ENCODE measurements at regions not wholly inside any gene's neighbourhood (a gene's known extent, or its start where the extent isn't known, plus 50 kb on each side); places are given as distances from the start of the nearest gene placed in this dataset.

GRCh38 chr13:106361621-106362020, 173.8 kb downstream of the EFNB2 start:
- Histone ChIP-seq H3K79me1 (ENCODE audit: low read depth, low read length) (no peaks in the 10 kb centered on the region), H3K4me2 (ENCODE audit: insufficient read depth, low read length, poor library complexity, severe bottlenecking) (no peak overlapping the region), H2BK15ac (ENCODE audit: low read length) (no peak overlapping the region), H2BK120ac (ENCODE audit: low read depth, low read length) (no peak overlapping the region), H3K36me3 (replicated peaks in 1 of 2; ENCODE audit: control insufficient read depth in 2 of 2, insufficient read depth in 2 of 2, low read length in 2 of 2) (no peaks in the 10 kb centered on the region), H3K9ac (ENCODE audit: low read depth, low read length, poor library complexity) (no peak overlapping the region), H4K8ac (ENCODE audit: low read depth, low read length) (no peak overlapping the region), H3K18ac (ENCODE audit: low read length) (no peak overlapping the region), H2BK12ac (ENCODE audit: low read length) (no peak overlapping the region), H3K9me3 (replicated peaks in 1 of 2; ENCODE audit: control insufficient read depth in 2 of 2, insufficient read depth in 1 of 2, low read depth in 1 of 2, low read length in 2 of 2) (peaks cover 2 to 16% of the 10 kb centered on the region in 2 donors), H2AK5ac (ENCODE audit: low read depth, low read length) (no peak overlapping the region), H2AFZ (ENCODE audit: low read length) (no peak overlapping the region), H3K4me3 (ENCODE audit: low read length in 2 of 2) (no peak overlapping the region), H2BK5ac (ENCODE audit: low read length) (no peak overlapping the region), H3K14ac (ENCODE audit: low read length) (no peak overlapping the region), H3K27me3 (ENCODE audit: control insufficient read depth in 3 of 3, insufficient read depth in 3 of 3, low read depth in 1 of 3, low read length in 3 of 3) (no peaks in the 10 kb centered on the region), H3K23ac (ENCODE audit: low read depth, low read length, poor library complexity) (no peak overlapping the region), H3K4ac (ENCODE audit: low read length) (no peak overlapping the region), H3K27ac (replicated peaks; ENCODE audit: low read length) (no peak overlapping the region), H4K91ac (ENCODE audit: low read depth, low read length, poor library complexity) (no peak overlapping the region), H3K4me1 (ENCODE audit: control insufficient read depth in 2 of 2, insufficient read depth in 1 of 2, low read depth in 1 of 2, low read length in 2 of 2) (peaks cover 6 to 8% of the 10 kb centered on the region in 2 donors)
- DNase-seq (ENCODE audit: low spot score), result no peak
- no CpG with 5 or more reads among the region's 2 CpGs for WGBS, 2 donors (ENCODE audit: extremely low coverage in 2 of 2, insufficient read length in 2 of 2, insufficient replicate concordance in 1 of 2)

- Histone ChIP-seq H3K4ac (ENCODE audit: low read length) (no peak overlapping the region), H2BK15ac (ENCODE audit: low read length) (no peak overlapping the region), H3K9me3 (replicated peaks in 1 of 2; ENCODE audit: control insufficient read depth in 2 of 2, insufficient read depth in 1 of 2, low read depth in 1 of 2, low read length in 2 of 2) (peaks cover 0 to 4% of the 10 kb centered on the region in 2 donors), H3K4me3 (ENCODE audit: low read length in 2 of 2) (no peak overlapping the region), H3K36me3 (replicated peaks in 1 of 2; ENCODE audit: control insufficient read depth in 2 of 2, insufficient read depth in 2 of 2, low read length in 2 of 2) (no peaks in the 10 kb centered on the region), H4K8ac (ENCODE audit: low read depth, low read length) (no peak overlapping the region), H3K9ac (ENCODE audit: low read depth, low read length, poor library complexity) (no peak overlapping the region), H3K14ac (ENCODE audit: low read length) (no peak overlapping the region), H3K18ac (ENCODE audit: low read length) (no peak overlapping the region), H3K27me3 (ENCODE audit: control insufficient read depth in 3 of 3, insufficient read depth in 3 of 3, low read depth in 1 of 3, low read length in 3 of 3) (no peaks in the 10 kb centered on the region), H3K79me1 (ENCODE audit: low read depth, low read length) (no peaks in the 10 kb centered on the region), H2BK5ac (ENCODE audit: low read length) (no peak overlapping the region), H3K27ac (replicated peaks; ENCODE audit: low read length) (no peak overlapping the region), H3K23ac (ENCODE audit: low read depth, low read length, poor library complexity) (no peak overlapping the region), H2BK12ac (ENCODE audit: low read length) (no peak overlapping the region), H2AK5ac (ENCODE audit: low read depth, low read length) (no peak overlapping the region), H4K91ac (ENCODE audit: low read depth, low read length, poor library complexity) (no peak overlapping the region), H2AFZ (ENCODE audit: low read length) (peak overlapping the region; percentile 54), H3K4me2 (ENCODE audit: insufficient read depth, low read length, poor library complexity, severe bottlenecking) (no peak overlapping the region), H3K4me1 (ENCODE audit: control insufficient read depth in 2 of 2, insufficient read depth in 1 of 2, low read depth in 1 of 2, low read length in 2 of 2) (peaks cover 6 to 19% of the 10 kb centered on the region in 2 donors), H2BK120ac (ENCODE audit: low read depth, low read length) (no peak overlapping the region)
- no CpG with 5 or more reads among the region's 2 CpGs for WGBS, 2 donors (ENCODE audit: extremely low coverage in 2 of 2, insufficient read length in 2 of 2, insufficient replicate concordance in 1 of 2)
- DNase-seq (ENCODE audit: low spot score), result peak; percentile 23
Measured at GRCh38 chr13:106357198-106357597, 178.3 kb downstream of the EFNB2 start.

GRCh38 chr13:106355866-106356265, 179.6 kb downstream of the EFNB2 start:
- Histone ChIP-seq H2AFZ (ENCODE audit: low read length) (no peak overlapping the region), H3K18ac (ENCODE audit: low read length) (peak overlapping the region; percentile 27), H2BK15ac (ENCODE audit: low read length) (peak overlapping the region; percentile 51), H4K8ac (ENCODE audit: low read depth, low read length) (no peak overlapping the region), H2BK120ac (ENCODE audit: low read depth, low read length) (peak overlapping the region; percentile 61), H2AK5ac (ENCODE audit: low read depth, low read length) (no peak overlapping the region), H3K4me2 (ENCODE audit: insufficient read depth, low read length, poor library complexity, severe bottlenecking) (no peak overlapping the region), H2BK5ac (ENCODE audit: low read length) (no peak overlapping the region), H3K36me3 (replicated peaks in 1 of 2; ENCODE audit: control insufficient read depth in 2 of 2, insufficient read depth in 2 of 2, low read length in 2 of 2) (no peaks in the 10 kb centered on the region), H3K27me3 (ENCODE audit: control insufficient read depth in 3 of 3, insufficient read depth in 3 of 3, low read depth in 1 of 3, low read length in 3 of 3) (no peaks in the 10 kb centered on the region), H3K4me1 (ENCODE audit: control insufficient read depth in 2 of 2, insufficient read depth in 1 of 2, low read depth in 1 of 2, low read length in 2 of 2) (peaks cover 13 to 19% of the 10 kb centered on the region in 2 donors), H2BK12ac (ENCODE audit: low read length) (no peak overlapping the region), H3K14ac (ENCODE audit: low read length) (no peak overlapping the region), H3K9me3 (replicated peaks in 1 of 2; ENCODE audit: control insufficient read depth in 2 of 2, insufficient read depth in 1 of 2, low read depth in 1 of 2, low read length in 2 of 2) (peaks cover 0 to 4% of the 10 kb centered on the region in 2 donors), H3K4me3 (ENCODE audit: low read length in 2 of 2) (no peak overlapping the region), H3K27ac (replicated peaks; ENCODE audit: low read length) (no peak overlapping the region), H3K9ac (ENCODE audit: low read depth, low read length, poor library complexity) (no peak overlapping the region), H3K79me1 (ENCODE audit: low read depth, low read length) (no peaks in the 10 kb centered on the region), H3K4ac (ENCODE audit: low read length) (no peak overlapping the region), H3K23ac (ENCODE audit: low read depth, low read length, poor library complexity) (peak overlapping the region; percentile 46), H4K91ac (ENCODE audit: low read depth, low read length, poor library complexity) (no peak overlapping the region)
- WGBS, 2 donors (ENCODE audit: extremely low coverage in 2 of 2, insufficient read length in 2 of 2, insufficient replicate concordance in 1 of 2), result no CpG with 5 or more reads among the region's 6 CpGs
- DNase-seq (ENCODE audit: low spot score), result no peak

GRCh38 chr13:106354961-106355360, 180.5 kb downstream of the EFNB2 start:
- Histone ChIP-seq H3K36me3 (replicated peaks in 1 of 2; ENCODE audit: control insufficient read depth in 2 of 2, insufficient read depth in 2 of 2, low read length in 2 of 2) (no peaks in the 10 kb centered on the region), H3K14ac (ENCODE audit: low read length) (no peak overlapping the region), H2BK5ac (ENCODE audit: low read length) (no peak overlapping the region), H4K8ac (ENCODE audit: low read depth, low read length) (no peak overlapping the region), H3K27me3 (ENCODE audit: control insufficient read depth in 3 of 3, insufficient read depth in 3 of 3, low read depth in 1 of 3, low read length in 3 of 3) (no peaks in the 10 kb centered on the region), H2AK5ac (ENCODE audit: low read depth, low read length) (no peak overlapping the region), H3K79me1 (ENCODE audit: low read depth, low read length) (no peaks in the 10 kb centered on the region), H3K4ac (ENCODE audit: low read length) (no peak overlapping the region), H2BK15ac (ENCODE audit: low read length) (no peak overlapping the region), H3K9ac (ENCODE audit: low read depth, low read length, poor library complexity) (no peak overlapping the region), H3K23ac (ENCODE audit: low read depth, low read length, poor library complexity) (no peak overlapping the region), H3K9me3 (replicated peaks in 1 of 2; ENCODE audit: control insufficient read depth in 2 of 2, insufficient read depth in 1 of 2, low read depth in 1 of 2, low read length in 2 of 2) (peaks cover 0 to 4% of the 10 kb centered on the region in 2 donors), H2AFZ (ENCODE audit: low read length) (no peak overlapping the region), H3K4me2 (ENCODE audit: insufficient read depth, low read length, poor library complexity, severe bottlenecking) (no peak overlapping the region), H4K91ac (ENCODE audit: low read depth, low read length, poor library complexity) (no peak overlapping the region), H3K4me1 (ENCODE audit: control insufficient read depth in 2 of 2, insufficient read depth in 1 of 2, low read depth in 1 of 2, low read length in 2 of 2) (peaks cover 21 to 22% of the 10 kb centered on the region in 2 donors), H3K27ac (replicated peaks; ENCODE audit: low read length) (no peak overlapping the region), H3K4me3 (ENCODE audit: low read length in 2 of 2) (no peak overlapping the region), H2BK120ac (ENCODE audit: low read depth, low read length) (no peak overlapping the region), H3K18ac (ENCODE audit: low read length) (no peak overlapping the region), H2BK12ac (ENCODE audit: low read length) (no peak overlapping the region)
- no peak for DNase-seq (ENCODE audit: low spot score)
- WGBS, 2 donors (ENCODE audit: extremely low coverage in 2 of 2, insufficient read length in 2 of 2, insufficient replicate concordance in 1 of 2), result no CpG with 5 or more reads among the region's 3 CpGs

All from neuronal stem cell (in vitro differentiated cells).